ENCODE measurements at regions not wholly inside any gene's neighbourhood (a gene's known extent, or its start where the extent isn't known, plus 50 kb on each side); places are given as distances from the start of the nearest gene placed in this dataset.

GRCh38 chr15:61479613-61480012, 250.5 kb upstream of the RORA start:
- DNase-seq (ENCODE audit: low spot score) = no peak

- no peak for DNase-seq (ENCODE audit: low spot score)
These were observed 247.6 kb upstream of the RORA start for GRCh38 chr15:61476741-61477140.

GRCh38 chr15:61474796-61475195, 245.7 kb upstream of the RORA start:
- no peak for DNase-seq (ENCODE audit: low spot score)

GRCh38 chr15:61467823-61468222, 238.7 kb upstream of the RORA start:
- no peak for DNase-seq (ENCODE audit: low spot score)

GRCh38 chr15:61459785-61460707, 230.9 kb upstream of the RORA start:
- no peak for DNase-seq (ENCODE audit: low spot score)

- no peak for DNase-seq (ENCODE audit: low spot score)
These were observed 228.1 kb upstream of the RORA start for GRCh38 chr15:61457050-61457733.

GRCh38 chr15:61449186-61449702, 220.1 kb upstream of the RORA start:
- no peak for DNase-seq (ENCODE audit: low spot score)

GRCh38 chr15:61447981-61448380, 218.9 kb upstream of the RORA start:
- DNase-seq (ENCODE audit: low spot score) = no peak

- no peak for DNase-seq (ENCODE audit: low spot score)
These were observed 215.5 kb upstream of the RORA start for GRCh38 chr15:61444585-61444984.

- DNase-seq (ENCODE audit: low spot score) = no peak
These were observed 213.7 kb upstream of the RORA start for GRCh38 chr15:61442821-61443220.

GRCh38 chr15:61441891-61442290, 212.8 kb upstream of the RORA start:
- DNase-seq (ENCODE audit: low spot score) = no peak

- no peak for DNase-seq (ENCODE audit: low spot score)
These were observed 197.4 kb upstream of the RORA start for GRCh38 chr15:61426466-61426865.

- DNase-seq (ENCODE audit: low spot score) = no peak
These were observed 196.8 kb upstream of the RORA start for GRCh38 chr15:61425934-61426333.

GRCh38 chr15:61422773-61423172, 193.7 kb upstream of the RORA start:
- no peak for DNase-seq (ENCODE audit: low spot score)

- no peak for DNase-seq (ENCODE audit: low spot score)
These were observed 192.8 kb upstream of the RORA start for GRCh38 chr15:61421938-61422337.

GRCh38 chr15:61421470-61421869, 192.4 kb upstream of the RORA start:
- no peak for DNase-seq (ENCODE audit: low spot score)

GRCh38 chr15:61420546-61420945, 191.4 kb upstream of the RORA start:
- no peak for DNase-seq (ENCODE audit: low spot score)

GRCh38 chr15:61415617-61416120, 186.6 kb upstream of the RORA start:
- DNase-seq (ENCODE audit: low spot score) = no peak

GRCh38 chr15:61411902-61412510, 182.9 kb upstream of the RORA start:
- no peak for DNase-seq (ENCODE audit: low spot score)

GRCh38 chr15:61410662-61411061, 181.6 kb upstream of the RORA start:
- no peak for DNase-seq (ENCODE audit: low spot score)

- DNase-seq (ENCODE audit: low spot score) = no peak
These were observed 175.5 kb upstream of the RORA start for GRCh38 chr15:61404567-61404966.

GRCh38 chr15:61403884-61404283, 174.8 kb upstream of the RORA start:
- DNase-seq (ENCODE audit: low spot score) = no peak

All from hepatic stellate cell (primary cell).